ENCODE measurements at regions not wholly inside any gene's neighbourhood (a gene's known extent, or its start where the extent isn't known, plus 50 kb on each side); places are given as distances from the start of the nearest gene placed in this dataset.

DNA sequence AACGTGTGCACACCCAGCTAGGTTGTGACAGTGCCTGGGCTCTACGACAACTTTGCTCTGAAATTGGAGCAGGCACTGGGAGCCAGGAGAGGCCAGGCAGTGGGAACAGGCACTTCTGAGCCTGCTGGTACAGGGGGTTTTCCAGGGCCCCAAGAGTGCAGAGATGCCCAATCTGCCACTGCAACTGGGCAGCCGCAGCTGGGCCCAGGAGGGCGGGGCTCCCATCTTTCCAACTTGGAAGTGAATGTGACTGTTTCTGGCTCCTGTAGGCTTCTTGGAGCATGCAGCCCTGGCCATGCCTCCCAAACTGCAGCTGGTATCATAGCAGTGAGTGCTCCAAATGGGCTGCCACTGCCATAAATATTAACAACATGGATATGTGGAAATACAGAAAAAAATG lies 465.1 kb upstream of the PABPC4L start:
- TF ChIP-seq EZH2 (IDR thresholded peaks at IDR 0.05; ENCODE audit: insufficient read depth, low read length) (no peak), CTCF (IDR thresholded peaks at IDR 0.05; ENCODE audit: insufficient read depth, low read depth, low read length) (no peak)

All from astrocyte (in vitro differentiated cells and primary cell).